ENCODE measurements at regions not wholly inside any gene's neighbourhood (a gene's known extent, or its start where the extent isn't known, plus 50 kb on each side); places are given as distances from the start of the nearest gene placed in this dataset.
"Not testable (repeated sequence)": the region's sequence is repeated elsewhere in the genome, so short reads cannot be mapped to it uniquely, and the experiment has no call there.

DNA sequence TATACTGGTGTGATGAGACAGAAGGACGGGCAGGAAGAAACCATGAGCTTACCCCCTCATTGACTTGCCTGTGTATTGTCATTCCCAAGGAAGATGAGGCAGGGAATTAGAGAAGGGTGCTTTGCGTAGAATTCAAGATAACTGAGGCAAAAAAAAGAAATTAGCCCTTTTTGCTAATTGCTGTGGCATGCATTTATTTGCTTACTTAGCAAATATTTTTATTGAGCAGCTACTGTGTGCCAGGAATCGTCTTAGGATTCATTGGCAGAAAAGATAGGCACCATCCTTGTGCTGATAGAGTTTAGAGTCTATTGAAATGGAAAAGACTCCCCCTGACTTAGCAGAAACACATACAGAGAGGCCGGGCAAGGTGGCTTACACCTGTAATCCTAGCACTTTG lies 541.9 kb downstream of the TMEM114 start:
- DNase-seq: no peak
- Mint-ChIP-seq H3K9me3 (peaks cover 12 to 16% of the 10 kb centered on the region in 2 donors), H3K36me3 (no peaks in the 10 kb centered on the region), H3K27ac (no peak overlapping the region), H3K4me1 (no peaks in the 10 kb centered on the region), H3K4me3 (no peak overlapping the region), H3K27me3 (ENCODE audit: low read depth in 2 of 2) (no peaks in the 10 kb centered on the region)
- Histone ChIP-seq H3K4me3 (ENCODE audit: low read length) (no peak overlapping the region), H3K27ac (ENCODE audit: low read length) (no peak overlapping the region), H3K4me1 (ENCODE audit: control insufficient read depth, insufficient read depth, low read length) (no peaks in the 10 kb centered on the region), H3K36me3 (ENCODE audit: control insufficient read depth, insufficient read depth, low read length) (no peaks in the 10 kb centered on the region), H3K9me3 (ENCODE audit: control insufficient read depth, insufficient read depth, low read length) (no peaks in the 10 kb centered on the region), H3K27me3 (ENCODE audit: control insufficient read depth, insufficient read depth, low read length) (no peaks in the 10 kb centered on the region)
- intact Hi-C loops (cut with micrococcal nuclease): no loop called here
- WGBS (ENCODE audit: insufficient coverage): 78% methylated on average over 3 of the region's 4 CpGs
- TF ChIP-seq CTCF (IDR thresholded peaks at IDR 0.05): no peak
- no peak for ATAC-seq

DNA sequence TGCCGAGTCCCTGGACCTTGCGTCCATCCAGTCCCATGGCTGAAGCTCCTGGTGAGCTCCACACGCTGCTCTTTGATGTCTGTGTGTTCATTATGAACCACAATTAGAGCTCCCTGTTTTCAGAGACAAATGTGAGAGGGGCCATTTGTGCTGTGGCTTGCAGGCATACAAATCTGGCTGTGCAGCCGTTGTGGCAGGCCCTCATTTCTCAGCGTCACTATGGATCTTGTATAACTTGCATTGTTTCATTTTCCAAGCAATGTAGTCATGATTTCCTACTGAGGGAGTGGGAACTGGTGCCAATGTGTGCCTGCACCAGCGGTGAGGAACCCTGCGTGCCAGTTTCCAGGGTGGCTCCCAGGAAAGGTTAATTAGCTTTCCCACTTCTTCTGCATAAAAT lies 542.6 kb downstream of the TMEM114 start:
- no peak for TF ChIP-seq CTCF (IDR thresholded peaks at IDR 0.05)
- H3K4me3 ChIP-seq (ENCODE audit: low read length): no peak overlapping the region
- H3K4me3 Mint-ChIP-seq: no peak overlapping the region
- no peaks in the 10 kb centered on the region for H3K4me1 Mint-ChIP-seq
- no peaks in the 10 kb centered on the region for H3K9me3 ChIP-seq (ENCODE audit: control insufficient read depth, insufficient read depth, low read length)
- ATAC-seq: no peak
- no peaks in the 10 kb centered on the region for H3K4me1 ChIP-seq (ENCODE audit: control insufficient read depth, insufficient read depth, low read length)
- no peaks in the 10 kb centered on the region for H3K27me3 Mint-ChIP-seq (ENCODE audit: low read depth in 2 of 2)
- H3K36me3 ChIP-seq (ENCODE audit: control insufficient read depth, insufficient read depth, low read length): no peaks in the 10 kb centered on the region
- no peaks in the 10 kb centered on the region for H3K36me3 Mint-ChIP-seq
- H3K27me3 ChIP-seq (ENCODE audit: control insufficient read depth, insufficient read depth, low read length): no peaks in the 10 kb centered on the region
- no peak for DNase-seq
- H3K27ac ChIP-seq (ENCODE audit: low read length): no peak overlapping the region
- intact Hi-C loops (cut with micrococcal nuclease): no loop called here
- H3K27ac Mint-ChIP-seq: no peak overlapping the region
- WGBS (ENCODE audit: insufficient coverage): 78% methylated on average over 7 of the region's 7 CpGs
- H3K9me3 Mint-ChIP-seq: peaks cover 12 to 15% of the 10 kb centered on the region in 2 donors

- Mint-ChIP-seq H3K4me1 (no peaks in the 10 kb centered on the region), H3K27me3 (ENCODE audit: low read depth in 2 of 2) (no peaks in the 10 kb centered on the region), H3K27ac (no peak overlapping the region), H3K36me3 (no peaks in the 10 kb centered on the region), H3K4me3 (no peak overlapping the region), H3K9me3 (peaks cover 5 to 7% of the 10 kb centered on the region in 2 donors)
- WGBS (ENCODE audit: insufficient coverage): 72% methylated on average over 5 of the region's 5 CpGs
- no peak for DNase-seq
- no peak overlapping the region for H3K4me3 ChIP-seq (ENCODE audit: low read length)
- no peaks in the 10 kb centered on the region for H3K9me3 ChIP-seq (ENCODE audit: control insufficient read depth, insufficient read depth, low read length)
- no peaks in the 10 kb centered on the region for H3K27me3 ChIP-seq (ENCODE audit: control insufficient read depth, insufficient read depth, low read length)
- no peaks in the 10 kb centered on the region for H3K36me3 ChIP-seq (ENCODE audit: control insufficient read depth, insufficient read depth, low read length)
- no peak for TF ChIP-seq CTCF (IDR thresholded peaks at IDR 0.05)
- intact Hi-C loops (cut with micrococcal nuclease): no loop called here
- no peaks in the 10 kb centered on the region for H3K4me1 ChIP-seq (ENCODE audit: control insufficient read depth, insufficient read depth, low read length)
- H3K27ac ChIP-seq (ENCODE audit: low read length): no peak overlapping the region
- no peak for ATAC-seq
Observed at GRCh38 chr16:8044796-8045195, 545.5 kb downstream of the TMEM114 start.

- H3K4me3 Mint-ChIP-seq: no peak overlapping the region
- Histone ChIP-seq H3K27ac (ENCODE audit: low read length) (no peak overlapping the region), H3K4me3 (ENCODE audit: low read length) (no peak overlapping the region), H3K36me3 (ENCODE audit: control insufficient read depth, insufficient read depth, low read length) (no peaks in the 10 kb centered on the region), H3K4me1 (ENCODE audit: control insufficient read depth, insufficient read depth, low read length) (no peaks in the 10 kb centered on the region), H3K9me3 (ENCODE audit: control insufficient read depth, insufficient read depth, low read length) (no peaks in the 10 kb centered on the region), H3K27me3 (ENCODE audit: control insufficient read depth, insufficient read depth, low read length) (no peaks in the 10 kb centered on the region)
- H3K27me3 Mint-ChIP-seq (ENCODE audit: low read depth in 2 of 2): no peaks in the 10 kb centered on the region
- peaks cover 7 to 8% of the 10 kb centered on the region in 2 donors for H3K9me3 Mint-ChIP-seq
- WGBS (ENCODE audit: insufficient coverage): 96% methylated on average over 3 of the region's 3 CpGs
- intact Hi-C loops (cut with micrococcal nuclease): no loop called here
- no peak overlapping the region for H3K27ac Mint-ChIP-seq
- H3K4me1 Mint-ChIP-seq: no peaks in the 10 kb centered on the region
- H3K36me3 Mint-ChIP-seq: peaks cover 5% of the 10 kb centered on the region
- no peak for TF ChIP-seq CTCF (IDR thresholded peaks at IDR 0.05)
- no peak for DNase-seq
- no peak for ATAC-seq
Observed at GRCh38 chr16:8032406-8032805, 557.9 kb downstream of the TMEM114 start.

DNA sequence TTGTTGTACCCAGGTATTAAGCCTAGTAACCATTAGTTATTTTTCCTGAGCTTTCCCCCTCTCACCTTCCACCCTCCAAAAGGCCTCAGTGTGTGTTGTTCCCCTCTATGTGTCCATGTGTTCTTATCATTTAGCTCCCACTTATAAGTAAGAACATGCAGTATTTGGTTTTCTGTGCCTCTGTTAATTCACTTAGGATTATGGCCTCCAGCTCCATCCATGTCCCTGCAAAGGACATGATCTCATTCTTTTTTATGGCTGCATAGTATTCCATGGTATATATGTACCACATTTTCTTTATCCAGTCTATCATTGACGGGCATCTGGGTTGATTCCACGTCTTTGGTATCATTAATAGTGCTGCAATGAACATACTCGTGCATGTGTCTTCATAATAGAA lies 560.3 kb downstream of the TMEM114 start:
- H3K4me3 ChIP-seq (ENCODE audit: low read length); ATAC-seq; H3K27ac Mint-ChIP-seq; H3K4me1 ChIP-seq (ENCODE audit: control insufficient read depth, insufficient read depth, low read length); H3K9me3 ChIP-seq (ENCODE audit: control insufficient read depth, insufficient read depth, low read length); H3K27me3 Mint-ChIP-seq (ENCODE audit: low read depth in 2 of 2); H3K4me1 Mint-ChIP-seq; DNase-seq; H3K36me3 ChIP-seq (ENCODE audit: control insufficient read depth, insufficient read depth, low read length); H3K4me3 Mint-ChIP-seq; H3K27ac ChIP-seq (ENCODE audit: low read length); intact Hi-C loops (cut with micrococcal nuclease); H3K36me3 Mint-ChIP-seq; H3K27me3 ChIP-seq (ENCODE audit: control insufficient read depth, insufficient read depth, low read length): not testable (repeated sequence)
- 89% methylated on average over 3 of the region's 3 CpGs for WGBS (ENCODE audit: insufficient coverage)
- peaks cover 8 to 11% of the 10 kb centered on the region in 2 donors for H3K9me3 Mint-ChIP-seq

All from natural killer cell (primary cell).